ENCODE measurements at regions not wholly inside any gene's neighbourhood (a gene's known extent, or its start where the extent isn't known, plus 50 kb on each side); places are given as distances from the start of the nearest gene placed in this dataset.

- Histone ChIP-seq H3K27me3 (ENCODE audit: insufficient read depth, low read depth, low read length) (no peaks in the 10 kb centered on the region), H3K79me2 (replicated peaks; ENCODE audit: insufficient read depth, low read length) (no peaks in the 10 kb centered on the region), H3K27ac (ENCODE audit: low read length) (no peak overlapping the region), H3K4me3 (ENCODE audit: low read length) (no peak overlapping the region), H3K9ac (ENCODE audit: low read length) (no peak overlapping the region), H3K4me2 (ENCODE audit: low read length) (no peak overlapping the region), H3K9me3 (ENCODE audit: low read length) (no peaks in the 10 kb centered on the region), H3K9me2 (ENCODE audit: insufficient read depth, low read length) (no peaks in the 10 kb centered on the region), H3F3A (ENCODE audit: insufficient read depth, low read length, poor library complexity, severe bottlenecking) (no peaks in the 10 kb centered on the region), H4K20me1 (ENCODE audit: insufficient read depth) (no peaks in the 10 kb centered on the region), H3K36me3 (ENCODE audit: insufficient read depth, low read length) (peaks cover 5% of the 10 kb centered on the region), H2AFZ (ENCODE audit: low read depth, low read length) (no peak overlapping the region)
- no peak for TF ChIP-seq EP300 (conservative IDR thresholded peaks at IDR 0.05; ENCODE audit: poor library complexity, severe bottlenecking)
Measured at GRCh38 chr21:36239585-36239984, 80.4 kb upstream of the MORC3 start.

GRCh38 chr21:36241717-36242116 lies 78.3 kb upstream of the MORC3 start:
- Histone ChIP-seq H3K79me2 (replicated peaks; ENCODE audit: insufficient read depth, low read length) (no peaks in the 10 kb centered on the region), H3K36me3 (ENCODE audit: insufficient read depth, low read length) (peaks cover 5% of the 10 kb centered on the region), H3K27me3 (ENCODE audit: insufficient read depth, low read depth, low read length) (no peaks in the 10 kb centered on the region), H3K9me3 (ENCODE audit: low read length) (no peaks in the 10 kb centered on the region), H2AFZ (ENCODE audit: low read depth, low read length) (no peak overlapping the region), H3K4me2 (ENCODE audit: low read length) (no peak overlapping the region), H3K4me3 (ENCODE audit: low read length) (no peak overlapping the region), H3K9me2 (ENCODE audit: insufficient read depth, low read length) (no peaks in the 10 kb centered on the region), H3F3A (ENCODE audit: insufficient read depth, low read length, poor library complexity, severe bottlenecking) (no peaks in the 10 kb centered on the region), H3K9ac (ENCODE audit: low read length) (no peak overlapping the region), H3K27ac (ENCODE audit: low read length) (no peak overlapping the region), H4K20me1 (ENCODE audit: insufficient read depth) (no peaks in the 10 kb centered on the region)
- TF ChIP-seq EP300 (conservative IDR thresholded peaks at IDR 0.05; ENCODE audit: poor library complexity, severe bottlenecking) (no peak), EZH2 (IDR thresholded peaks at IDR 0.05; ENCODE audit: borderline replicate concordance, insufficient read depth, low read length, poor library complexity, severe bottlenecking) (no peak), REST (IDR thresholded peaks at IDR 0.05; ENCODE audit: borderline replicate concordance) (no peak), MXI1 (conservative IDR thresholded peaks at IDR 0.05; ENCODE audit: poor library complexity, severe bottlenecking) (no peak), RAD21 (conservative IDR thresholded peaks at IDR 0.05) (no peak), TAF1 (IDR thresholded peaks at IDR 0.05; ENCODE audit: low read depth) (no peak), CTCF (IDR thresholded peaks at IDR 0.05; ENCODE audit: poor library complexity, severe bottlenecking) (no peak), POLR2AphosphoS5 (IDR thresholded peaks at IDR 0.05) (no peak), SMC3 (conservative IDR thresholded peaks at IDR 0.05; ENCODE audit: poor library complexity) (no peak)

- no peak overlapping the region for H2AFZ ChIP-seq (ENCODE audit: low read depth, low read length)
- H3F3A ChIP-seq (ENCODE audit: insufficient read depth, low read length, poor library complexity, severe bottlenecking) = no peaks in the 10 kb centered on the region
- H3K9ac ChIP-seq (ENCODE audit: low read length) = no peak overlapping the region
- no peak overlapping the region for H3K4me2 ChIP-seq (ENCODE audit: low read length)
- no peaks in the 10 kb centered on the region for H3K79me2 ChIP-seq (replicated peaks; ENCODE audit: insufficient read depth, low read length)
- H3K4me3 ChIP-seq (ENCODE audit: low read length) = no peak overlapping the region
- no peaks in the 10 kb centered on the region for H4K20me1 ChIP-seq (ENCODE audit: insufficient read depth)
- no peak for TF ChIP-seq SMC3 (conservative IDR thresholded peaks at IDR 0.05; ENCODE audit: poor library complexity)
- no peak for TF ChIP-seq CTCF (IDR thresholded peaks at IDR 0.05; ENCODE audit: poor library complexity, severe bottlenecking)
- H3K27ac ChIP-seq (ENCODE audit: low read length) = no peak overlapping the region
- no peaks in the 10 kb centered on the region for H3K27me3 ChIP-seq (ENCODE audit: insufficient read depth, low read depth, low read length)
- no peaks in the 10 kb centered on the region for H3K9me2 ChIP-seq (ENCODE audit: insufficient read depth, low read length)
- H3K36me3 ChIP-seq (ENCODE audit: insufficient read depth, low read length) = peaks cover 11% of the 10 kb centered on the region
- H3K9me3 ChIP-seq (ENCODE audit: low read length) = no peaks in the 10 kb centered on the region
Measured at GRCh38 chr21:36245115-36245514, 74.9 kb upstream of the MORC3 start.

Measured in neural cell (in vitro differentiated cells).